ENCODE measurements at regions not wholly inside any gene's neighbourhood (a gene's known extent, or its start where the extent isn't known, plus 50 kb on each side); places are given as distances from the start of the nearest gene placed in this dataset.

DNA sequence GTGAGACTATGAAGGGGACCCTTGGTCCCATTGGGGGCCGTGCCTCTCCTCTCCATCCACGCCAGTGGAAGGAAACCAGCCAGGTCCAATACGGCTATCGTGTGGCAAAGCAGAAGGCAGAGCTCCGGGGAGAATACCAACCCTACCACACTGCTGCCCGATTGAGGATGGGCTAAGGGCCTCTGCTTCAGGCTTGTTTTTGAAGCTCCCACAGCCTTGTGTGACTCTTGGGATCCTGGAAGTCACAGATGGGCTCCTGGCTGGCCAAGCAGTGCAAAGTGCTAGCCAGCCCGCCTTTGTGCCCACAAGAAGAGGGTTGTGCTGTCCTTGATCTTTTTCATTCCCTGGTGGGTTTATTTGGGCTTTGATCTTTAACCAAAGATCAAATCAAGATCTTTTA, 70.6 kb upstream of the ID2 start:
- TF ChIP-seq EZH2phosphoT487 (IDR thresholded peaks at IDR 0.05; ENCODE audit: insufficient read depth, low read depth) (no peak), EZH2 (IDR thresholded peaks at IDR 0.05; ENCODE audit: insufficient read depth, poor library complexity, severe bottlenecking) (no peak)

Measured in GM23248 (cell line).